ENCODE measurements at regions not wholly inside any gene's neighbourhood (a gene's known extent, or its start where the extent isn't known, plus 50 kb on each side); places are given as distances from the start of the nearest gene placed in this dataset.
"Not testable (repeated sequence)": the region's sequence is repeated elsewhere in the genome, so short reads cannot be mapped to it uniquely, and the experiment has no call there.

GRCh38 chr2:234898534-234899053 lies 53.2 kb upstream of the SH3BP4 start:
- no peak for DNase-seq (ENCODE audit: low read depth in 2 of 2)

DNA sequence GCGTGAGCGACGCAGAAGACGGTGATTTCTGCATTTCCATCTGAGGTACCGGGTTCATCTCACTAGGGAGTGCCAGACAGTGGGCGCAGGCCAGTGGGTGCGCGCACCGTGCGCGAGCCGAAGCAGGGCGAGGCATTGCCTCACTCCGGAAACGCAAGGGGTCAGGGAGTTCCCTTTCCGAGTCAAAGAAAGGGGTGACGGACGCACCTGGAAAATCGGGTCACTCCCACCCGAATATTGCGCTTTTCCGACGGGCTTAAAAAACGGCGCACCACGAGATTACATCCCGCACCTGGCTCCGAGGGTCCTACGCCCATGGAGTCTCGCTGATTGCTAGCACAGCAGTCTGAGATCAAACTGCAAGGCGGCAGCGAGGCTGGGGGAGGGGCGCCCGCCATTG lies 63.4 kb upstream of the SH3BP4 start:
- DNase-seq (ENCODE audit: low read depth in 2 of 2), result not testable (repeated sequence)

DNA sequence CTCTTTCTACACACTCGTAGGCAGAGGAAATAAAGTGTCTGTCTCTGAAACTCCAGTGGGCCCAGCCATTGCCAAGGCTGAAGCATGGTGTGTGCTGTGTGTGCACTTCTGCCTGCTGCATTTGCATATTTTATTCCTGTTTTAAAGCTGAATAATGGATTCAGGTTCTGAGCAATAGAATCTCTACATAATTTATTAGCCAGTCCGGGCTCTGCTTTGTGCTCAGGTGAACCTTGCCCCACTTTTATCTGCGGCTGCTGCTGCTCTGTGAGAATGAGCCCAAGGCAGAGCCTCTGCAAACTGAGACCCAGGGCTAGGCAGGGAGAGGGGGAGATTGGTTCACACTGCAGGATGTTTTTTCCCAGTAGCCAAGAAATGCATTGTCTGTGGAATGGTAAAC lies 64.6 kb upstream of the SH3BP4 start:
- no peak for DNase-seq (ENCODE audit: low read depth in 2 of 2)

DNA sequence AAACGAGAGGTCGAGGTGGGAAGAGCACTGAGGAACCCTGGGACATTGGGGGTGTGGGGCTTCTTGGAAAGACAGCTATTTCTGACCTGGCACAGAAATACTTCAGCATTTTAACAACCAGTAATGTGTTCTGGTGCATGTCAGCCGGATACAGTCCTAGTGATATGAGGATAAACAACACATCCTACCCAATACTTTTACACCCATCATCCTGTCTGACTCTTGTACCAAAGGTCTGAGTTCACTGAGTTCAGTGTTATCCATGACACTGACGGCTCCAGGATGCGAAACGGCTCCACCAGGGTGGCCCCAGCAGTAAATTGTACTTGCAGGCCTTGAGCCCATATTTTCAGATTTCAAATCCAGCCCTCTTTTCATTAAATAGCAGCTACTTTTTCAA lies 65.9 kb upstream of the SH3BP4 start:
- DNase-seq (ENCODE audit: low read depth in 2 of 2), result no peak

- no peak for DNase-seq (ENCODE audit: low read depth in 2 of 2)
Observed at GRCh38 chr2:234885118-234885517, 66.7 kb upstream of the SH3BP4 start.

- no peak for DNase-seq (ENCODE audit: low read depth in 2 of 2)
Observed at GRCh38 chr2:234884591-234884990, 67.2 kb upstream of the SH3BP4 start.

DNA sequence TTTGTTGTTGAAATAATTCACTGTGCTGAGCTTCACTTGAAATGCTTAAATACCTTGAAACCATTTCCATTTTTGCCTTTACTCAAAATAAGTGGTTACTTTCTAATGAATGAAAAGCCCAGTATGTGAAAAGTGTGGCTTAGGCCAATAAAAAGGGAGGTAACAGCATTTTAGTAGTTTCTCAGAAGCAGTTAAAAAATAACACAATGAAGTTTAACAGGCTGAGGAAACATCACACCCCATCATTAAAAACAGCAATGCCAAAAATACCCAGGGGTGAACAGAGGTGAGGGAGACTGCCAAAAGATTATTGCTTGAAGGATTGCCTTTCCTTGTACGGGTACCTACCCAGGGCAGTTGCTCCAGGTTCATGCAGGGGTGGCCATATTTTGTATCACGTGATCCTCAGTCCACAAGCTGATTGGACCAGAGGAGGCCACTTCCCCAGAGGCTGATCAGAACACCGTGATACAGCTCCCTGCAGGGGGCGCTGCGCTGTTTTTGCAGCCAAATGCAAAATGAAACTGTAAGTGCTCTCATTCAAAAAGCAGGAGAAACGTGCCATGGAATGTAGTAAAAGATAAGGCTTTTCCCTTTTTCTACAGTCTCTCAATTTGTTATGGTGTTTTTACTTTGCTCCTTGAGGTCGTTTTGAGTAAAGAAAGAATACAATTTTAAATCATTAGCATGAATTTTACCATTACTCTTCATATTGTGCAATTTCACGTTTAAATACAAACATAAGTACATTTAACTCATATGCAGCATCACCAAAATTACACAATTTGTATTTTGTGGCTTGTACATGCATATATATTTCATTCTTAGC lies 70.2 kb upstream of the SH3BP4 start:
- DNase-seq (ENCODE audit: low read depth in 2 of 2), result no peak

- no peak for DNase-seq (ENCODE audit: low read depth in 2 of 2)
Observed at GRCh38 chr2:234880551-234881211, 71.1 kb upstream of the SH3BP4 start.

GRCh38 chr2:234879671-234880455 lies 72.0 kb upstream of the SH3BP4 start:
- no peak for DNase-seq (ENCODE audit: low read depth in 2 of 2)

GRCh38 chr2:234876621-234877020 lies 75.2 kb upstream of the SH3BP4 start:
- DNase-seq (ENCODE audit: low read depth in 2 of 2), result not testable (repeated sequence)

- no peak for DNase-seq (ENCODE audit: low read depth in 2 of 2)
Observed at GRCh38 chr2:234874347-234875046, 77.3 kb upstream of the SH3BP4 start.

GRCh38 chr2:234873828-234874173 lies 78.0 kb upstream of the SH3BP4 start:
- no peak for DNase-seq (ENCODE audit: low read depth in 2 of 2)

GRCh38 chr2:234873103-234873827 lies 78.6 kb upstream of the SH3BP4 start:
- no peak for DNase-seq (ENCODE audit: low read depth in 2 of 2)

DNA sequence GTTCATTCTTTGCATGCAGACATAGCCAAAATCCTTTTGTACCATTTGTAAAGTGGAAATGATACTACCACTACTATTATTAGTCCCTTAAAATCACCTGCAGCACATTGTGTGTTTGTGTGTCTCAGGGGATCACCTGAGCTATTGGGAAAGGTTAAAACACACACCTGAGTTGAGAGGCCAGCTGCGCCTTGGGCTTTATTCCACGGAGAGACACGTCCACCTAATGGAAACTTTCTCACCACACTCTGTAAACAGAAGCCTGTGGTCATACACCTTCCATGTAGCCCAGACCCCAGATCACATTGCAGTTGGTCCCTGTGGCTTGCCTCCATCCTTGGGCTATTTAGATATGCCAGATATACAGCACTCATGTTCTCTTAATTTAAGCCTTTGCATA lies 81.8 kb upstream of the SH3BP4 start:
- DNase-seq (ENCODE audit: low read depth in 2 of 2), result no peak

GRCh38 chr2:234869164-234869563 lies 82.7 kb upstream of the SH3BP4 start:
- DNase-seq (ENCODE audit: low read depth in 2 of 2), result no peak

- no peak for DNase-seq (ENCODE audit: low read depth in 2 of 2)
Observed at GRCh38 chr2:234867882-234868285, 83.9 kb upstream of the SH3BP4 start.

GRCh38 chr2:234865586-234865985 lies 86.2 kb upstream of the SH3BP4 start:
- DNase-seq (ENCODE audit: low read depth in 2 of 2), result no peak

- no peak for DNase-seq (ENCODE audit: low read depth in 2 of 2)
Observed at GRCh38 chr2:234865040-234865439, 86.8 kb upstream of the SH3BP4 start.

DNA sequence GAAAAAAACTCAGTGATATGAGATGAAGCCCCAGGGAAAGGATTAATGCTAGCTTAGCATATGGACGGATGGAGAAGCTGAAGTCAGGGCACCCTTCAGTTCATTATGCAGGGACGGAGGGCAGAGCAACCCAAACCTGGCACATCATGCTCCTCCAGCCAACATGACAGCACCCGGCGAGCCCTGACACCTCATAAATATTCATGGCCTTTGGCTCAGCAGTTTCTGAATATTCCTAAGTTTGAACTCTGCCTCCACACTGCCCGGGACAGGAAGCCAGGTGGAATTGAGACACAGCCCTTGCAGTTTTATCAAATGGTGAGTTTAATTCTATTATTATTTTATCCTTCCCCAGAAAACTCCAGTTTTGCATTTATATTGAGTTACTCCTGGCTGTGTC lies 87.3 kb upstream of the SH3BP4 start:
- no peak for DNase-seq (ENCODE audit: low read depth in 2 of 2)

DNA sequence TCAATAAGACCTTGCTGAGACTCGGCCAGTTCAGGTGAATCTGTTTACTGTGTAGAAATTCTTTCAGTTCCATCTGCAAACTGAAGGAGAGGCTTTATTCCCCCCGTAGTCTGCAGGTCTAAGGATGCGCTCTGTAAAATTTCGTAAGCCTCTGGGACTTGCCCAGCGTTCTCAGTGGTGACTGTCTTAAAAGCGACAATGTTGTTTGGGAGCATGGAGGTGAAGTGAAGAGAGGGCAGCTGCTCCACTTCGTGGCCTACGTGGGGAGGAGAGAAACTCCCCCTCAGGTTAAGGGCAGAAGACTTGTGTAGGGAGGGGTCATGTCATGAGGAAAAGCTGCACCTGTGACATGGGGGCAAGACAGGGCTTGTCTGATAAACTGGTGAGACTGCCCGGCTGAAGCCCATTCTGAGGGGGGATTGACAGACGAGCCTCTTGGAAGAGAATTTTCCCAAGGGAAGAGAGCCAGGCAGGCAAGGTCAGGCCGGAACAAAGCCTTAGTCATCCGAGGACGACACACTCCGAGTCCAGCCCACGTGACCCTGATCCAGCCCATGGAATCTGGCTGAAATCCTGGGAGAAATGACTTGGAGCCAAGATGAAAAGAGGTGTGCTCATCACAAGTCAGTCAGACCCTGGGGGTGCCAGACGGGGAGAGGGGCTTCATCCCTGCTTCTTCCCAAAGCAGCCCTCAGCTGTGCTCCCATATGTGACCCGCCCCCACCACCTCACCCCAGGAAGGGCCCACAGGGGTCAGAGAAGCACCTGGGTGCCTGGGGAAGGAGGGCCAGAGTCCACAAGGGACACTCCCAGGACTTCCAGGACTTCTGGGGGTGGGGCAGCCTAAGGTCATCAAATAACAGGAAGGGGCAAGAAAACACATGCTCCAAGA lies 88.5 kb upstream of the SH3BP4 start:
- DNase-seq (ENCODE audit: low read depth in 2 of 2), result no peak
